ENCODE measurements at regions not wholly inside any gene's neighbourhood (a gene's known extent, or its start where the extent isn't known, plus 50 kb on each side); places are given as distances from the start of the nearest gene placed in this dataset.

DNA sequence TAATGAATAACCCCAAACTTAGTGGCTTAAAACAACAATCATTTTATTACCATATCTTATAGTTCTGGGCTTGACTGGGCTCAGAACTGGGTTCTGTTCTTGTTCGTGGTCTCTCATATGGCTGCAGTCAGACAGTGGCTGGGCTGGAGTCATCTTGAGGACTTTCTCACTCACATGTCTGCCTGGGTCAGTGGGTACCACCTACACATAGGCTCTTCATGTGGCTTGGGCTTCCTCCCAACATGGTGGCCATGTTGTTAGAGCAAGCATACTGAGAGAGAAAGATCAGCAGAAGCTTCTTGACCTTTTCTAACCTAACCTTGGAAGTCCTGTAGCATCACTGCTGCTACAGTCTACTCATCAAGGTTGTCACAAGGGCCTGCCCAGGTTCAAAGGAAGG, 158.6 kb upstream of the SDK2 start:
- Histone ChIP-seq H3K9me3 (ENCODE audit: low read depth, low read length) (no peaks in the 10 kb centered on the region), H3K9ac (ENCODE audit: insufficient read length) (no peak overlapping the region), H3K27ac (no peak overlapping the region), H3K36me3 (ENCODE audit: insufficient read depth, low read length) (no peaks in the 10 kb centered on the region), H3K4me3 (no peak overlapping the region)
- TF ChIP-seq FOXP2 (optimal IDR thresholded peaks at IDR 0.05; ENCODE audit: control extremely low read depth, extremely low read length, insufficient read depth) (no peak), POLR2AphosphoS5 (IDR thresholded peaks at IDR 0.05; ENCODE audit: borderline replicate concordance, low read depth, low read length) (no peak), EZH2 (IDR thresholded peaks at IDR 0.05) (no peak)
- no peak for DNase-seq (ENCODE audit: low read depth, low spot score)

DNA sequence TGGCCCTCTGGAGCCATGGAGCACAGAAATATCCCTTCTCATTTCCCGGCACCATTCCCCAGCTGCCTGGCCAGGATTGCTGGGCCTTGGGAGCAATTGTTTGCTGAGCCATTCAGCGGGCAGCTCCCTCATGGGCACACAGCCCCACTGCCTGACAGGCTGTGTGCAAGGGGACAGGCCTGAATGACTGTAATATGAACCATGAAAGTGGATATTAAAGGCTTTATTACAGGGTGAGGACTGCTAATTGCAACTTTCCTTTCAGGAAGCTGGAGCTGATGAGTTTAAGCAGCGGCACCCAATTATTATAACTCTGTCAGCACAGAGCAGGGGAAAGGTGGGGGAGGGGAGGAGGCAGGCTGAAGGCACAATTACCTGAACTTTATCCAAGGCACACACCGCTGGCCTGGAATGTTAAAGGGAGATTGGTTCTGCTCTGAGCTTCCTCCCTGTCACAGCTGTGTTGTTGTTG, 159.8 kb upstream of the SDK2 start:
- Histone ChIP-seq H3K27ac (no peak overlapping the region), H3K9ac (ENCODE audit: insufficient read length) (no peak overlapping the region), H3K9me3 (ENCODE audit: low read depth, low read length) (no peaks in the 10 kb centered on the region), H3K36me3 (ENCODE audit: insufficient read depth, low read length) (no peaks in the 10 kb centered on the region), H3K4me3 (no peak overlapping the region)
- DNase-seq (ENCODE audit: low read depth, low spot score): no peak
- no peak for TF ChIP-seq FOXP2 (optimal IDR thresholded peaks at IDR 0.05; ENCODE audit: control extremely low read depth, extremely low read length, insufficient read depth)
- no peak for TF ChIP-seq POLR2AphosphoS5 (IDR thresholded peaks at IDR 0.05; ENCODE audit: borderline replicate concordance, low read depth, low read length)
- TF ChIP-seq EZH2 (IDR thresholded peaks at IDR 0.05): no peak

DNA sequence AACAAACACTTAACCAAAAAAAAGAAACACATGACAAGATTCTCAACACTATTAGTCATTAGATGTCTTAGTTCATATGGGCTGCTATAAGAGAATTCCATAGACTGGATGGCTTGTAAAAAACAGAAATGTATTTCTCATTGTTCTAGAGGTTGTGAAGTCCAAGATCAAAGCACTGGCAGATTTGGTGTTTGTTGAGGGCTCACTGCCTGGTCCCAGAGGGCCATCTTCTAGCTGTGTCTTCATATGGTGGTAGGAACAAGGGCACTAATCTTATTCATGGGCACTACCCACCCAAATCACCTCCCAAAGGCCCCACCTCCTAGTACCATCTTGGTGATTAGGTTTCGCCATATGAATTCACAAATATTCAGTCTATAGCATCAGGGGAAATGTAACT, 162.5 kb upstream of the SDK2 start:
- Histone ChIP-seq H3K4me3 (no peak overlapping the region), H3K9ac (ENCODE audit: insufficient read length) (no peak overlapping the region), H3K27ac (no peak overlapping the region), H3K36me3 (ENCODE audit: insufficient read depth, low read length) (no peaks in the 10 kb centered on the region), H3K9me3 (ENCODE audit: low read depth, low read length) (no peaks in the 10 kb centered on the region)
- TF ChIP-seq POLR2AphosphoS5 (IDR thresholded peaks at IDR 0.05; ENCODE audit: borderline replicate concordance, low read depth, low read length) (no peak), EZH2 (IDR thresholded peaks at IDR 0.05) (no peak), FOXP2 (optimal IDR thresholded peaks at IDR 0.05; ENCODE audit: control extremely low read depth, extremely low read length, insufficient read depth) (no peak)
- DNase-seq (ENCODE audit: low read depth, low spot score): no peak

DNA sequence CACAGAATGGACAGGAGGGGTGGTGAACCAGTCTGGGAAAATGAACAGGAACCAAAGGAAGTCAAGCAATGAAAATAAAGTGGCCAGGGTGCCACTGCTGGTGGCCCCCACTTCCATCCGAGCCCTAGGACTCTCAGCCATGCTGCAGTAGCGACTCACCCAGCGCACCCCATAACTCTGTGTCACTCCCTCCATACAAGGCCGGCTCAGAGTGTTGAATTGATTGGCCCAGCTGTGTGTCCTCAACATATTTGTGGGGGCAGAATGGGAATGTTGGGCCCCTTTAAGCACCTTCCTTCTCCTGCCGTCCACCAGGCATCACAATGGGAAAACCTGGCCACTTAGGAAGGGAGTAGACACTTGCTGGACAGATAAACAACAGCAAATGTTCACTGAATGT, 169.0 kb upstream of the SDK2 start:
- Histone ChIP-seq H3K36me3 (ENCODE audit: insufficient read depth, low read length) (no peaks in the 10 kb centered on the region), H3K9ac (ENCODE audit: insufficient read length) (no peak overlapping the region)

DNA sequence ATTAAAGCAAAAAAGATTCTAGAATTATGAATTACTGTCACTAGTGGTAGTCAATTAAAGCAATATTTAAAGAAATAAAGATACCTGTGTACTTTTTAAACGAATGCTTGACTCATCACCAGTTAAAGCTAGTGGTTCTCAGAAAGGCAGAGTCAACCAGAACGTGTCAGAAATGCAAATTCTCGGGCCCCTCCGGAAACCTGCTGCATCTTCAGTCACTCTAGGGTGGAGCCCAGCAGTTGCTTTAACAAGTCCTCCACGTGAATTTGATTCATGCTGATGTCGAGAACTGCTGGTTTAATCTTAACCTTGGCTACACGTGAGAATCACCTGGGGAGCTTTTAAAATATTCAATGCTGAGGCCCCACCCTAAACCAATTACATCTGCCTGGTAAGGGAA, 169.8 kb upstream of the SDK2 start:
- H3K36me3 ChIP-seq (ENCODE audit: insufficient read depth, low read length): no peaks in the 10 kb centered on the region
- H3K27ac ChIP-seq: no peak overlapping the region
- DNase-seq (ENCODE audit: low read depth, low spot score): no peak
- no peak overlapping the region for H3K9ac ChIP-seq (ENCODE audit: insufficient read length)
- TF ChIP-seq POLR2AphosphoS5 (IDR thresholded peaks at IDR 0.05; ENCODE audit: borderline replicate concordance, low read depth, low read length) (no peak), EZH2 (IDR thresholded peaks at IDR 0.05) (no peak), FOXP2 (optimal IDR thresholded peaks at IDR 0.05; ENCODE audit: control extremely low read depth, extremely low read length, insufficient read depth) (no peak)
- H3K9me3 ChIP-seq (ENCODE audit: low read depth, low read length): no peaks in the 10 kb centered on the region
- no peak overlapping the region for H3K4me3 ChIP-seq

More for the DNA sequence above, 169.0 kb upstream of the SDK2 start:
- H3K9me3 ChIP-seq (ENCODE audit: low read depth, low read length): no peaks in the 10 kb centered on the region
- TF ChIP-seq POLR2AphosphoS5 (IDR thresholded peaks at IDR 0.05; ENCODE audit: borderline replicate concordance, low read depth, low read length) (no peak), FOXP2 (optimal IDR thresholded peaks at IDR 0.05; ENCODE audit: control extremely low read depth, extremely low read length, insufficient read depth) (no peak), EZH2 (IDR thresholded peaks at IDR 0.05) (no peak)
- H3K4me3 ChIP-seq: no peak overlapping the region
- no peak overlapping the region for H3K27ac ChIP-seq
- no peak for DNase-seq (ENCODE audit: low read depth, low spot score)

DNA sequence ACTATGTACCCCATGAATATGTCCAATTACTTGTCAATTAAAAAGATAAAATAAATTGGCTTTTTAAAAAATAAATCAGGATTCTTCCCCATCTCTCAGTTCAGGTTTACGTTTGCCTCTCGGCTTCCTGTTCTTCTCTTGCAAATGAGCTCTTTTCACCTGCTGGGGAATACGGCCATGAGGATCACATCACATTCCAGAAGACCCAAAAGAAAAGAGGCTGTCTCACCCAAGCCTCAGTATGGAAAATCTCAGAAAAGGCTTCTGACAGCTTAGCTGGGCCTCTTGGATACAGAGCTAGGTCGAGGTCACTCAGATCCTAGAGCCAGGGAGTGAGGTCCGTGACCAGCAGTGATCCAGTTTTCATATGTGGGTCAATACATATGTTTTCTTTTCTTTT, 171.2 kb upstream of the SDK2 start:
- DNase-seq (ENCODE audit: low read depth, low spot score): no peak
- no peak overlapping the region for H3K27ac ChIP-seq
- no peaks in the 10 kb centered on the region for H3K36me3 ChIP-seq (ENCODE audit: insufficient read depth, low read length)
- no peak overlapping the region for H3K4me3 ChIP-seq
- TF ChIP-seq EZH2 (IDR thresholded peaks at IDR 0.05) (no peak), POLR2AphosphoS5 (IDR thresholded peaks at IDR 0.05; ENCODE audit: borderline replicate concordance, low read depth, low read length) (no peak), FOXP2 (optimal IDR thresholded peaks at IDR 0.05; ENCODE audit: control extremely low read depth, extremely low read length, insufficient read depth) (no peak)
- no peak overlapping the region for H3K9ac ChIP-seq (ENCODE audit: insufficient read length)
- no peaks in the 10 kb centered on the region for H3K9me3 ChIP-seq (ENCODE audit: low read depth, low read length)

DNA sequence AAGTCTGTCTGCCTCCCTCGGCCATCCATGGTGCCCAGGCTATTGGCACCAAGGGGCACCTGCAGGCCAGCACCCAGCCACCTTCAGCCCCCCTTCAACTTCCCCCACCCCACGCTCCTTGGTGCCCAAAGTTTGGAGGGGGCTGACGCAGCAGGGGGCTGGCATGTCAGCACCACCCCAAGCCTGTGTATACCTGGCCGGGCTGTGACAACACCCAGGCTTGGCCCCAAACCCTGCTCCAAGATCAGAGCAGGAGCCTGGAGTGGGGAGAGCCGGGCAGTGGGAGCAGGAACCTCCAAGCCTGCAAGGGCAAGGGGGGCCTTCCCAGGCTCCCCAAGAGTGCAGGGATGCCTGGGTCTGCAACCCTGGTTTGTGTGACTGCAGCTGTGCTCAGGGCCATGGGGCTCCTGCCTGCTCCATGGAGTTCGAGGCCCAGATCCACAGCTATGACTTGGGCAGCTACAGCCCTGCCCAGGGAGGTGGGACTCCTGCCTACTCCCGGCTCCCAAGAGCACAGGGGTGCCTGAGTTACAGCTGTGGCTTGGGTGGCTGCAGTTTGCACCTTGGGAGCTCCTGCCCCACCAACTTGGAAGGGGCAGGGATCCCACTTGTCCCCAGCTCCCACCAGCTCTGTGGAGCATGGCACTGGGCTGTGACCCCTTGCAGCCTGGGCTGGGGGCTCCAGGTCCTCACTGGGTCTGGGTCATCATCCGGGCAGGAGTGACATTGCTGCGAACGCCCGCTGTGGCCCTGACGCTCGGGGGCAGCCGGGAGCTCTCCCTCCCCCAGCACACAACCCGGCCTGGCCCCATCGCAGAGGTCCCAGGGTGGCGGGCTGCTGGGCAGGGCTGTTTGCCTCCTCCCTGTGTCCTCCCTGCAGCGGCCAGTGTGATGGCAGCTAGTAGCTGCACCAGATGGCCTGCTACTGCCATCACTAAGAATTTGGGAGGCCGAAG, 175.5 kb upstream of the SDK2 start:
- Histone ChIP-seq H3K4me3 (no peak overlapping the region), H3K27ac (no peak overlapping the region), H3K36me3 (ENCODE audit: insufficient read depth, low read length) (no peaks in the 10 kb centered on the region), H3K9me3 (ENCODE audit: low read depth, low read length) (no peaks in the 10 kb centered on the region), H3K9ac (ENCODE audit: insufficient read length) (no peak overlapping the region)
- no peak for TF ChIP-seq EZH2 (IDR thresholded peaks at IDR 0.05)
- no peak for TF ChIP-seq POLR2AphosphoS5 (IDR thresholded peaks at IDR 0.05; ENCODE audit: borderline replicate concordance, low read depth, low read length)
- no peak for TF ChIP-seq FOXP2 (optimal IDR thresholded peaks at IDR 0.05; ENCODE audit: control extremely low read depth, extremely low read length, insufficient read depth)
- no peak for DNase-seq (ENCODE audit: low read depth, low spot score)

DNA sequence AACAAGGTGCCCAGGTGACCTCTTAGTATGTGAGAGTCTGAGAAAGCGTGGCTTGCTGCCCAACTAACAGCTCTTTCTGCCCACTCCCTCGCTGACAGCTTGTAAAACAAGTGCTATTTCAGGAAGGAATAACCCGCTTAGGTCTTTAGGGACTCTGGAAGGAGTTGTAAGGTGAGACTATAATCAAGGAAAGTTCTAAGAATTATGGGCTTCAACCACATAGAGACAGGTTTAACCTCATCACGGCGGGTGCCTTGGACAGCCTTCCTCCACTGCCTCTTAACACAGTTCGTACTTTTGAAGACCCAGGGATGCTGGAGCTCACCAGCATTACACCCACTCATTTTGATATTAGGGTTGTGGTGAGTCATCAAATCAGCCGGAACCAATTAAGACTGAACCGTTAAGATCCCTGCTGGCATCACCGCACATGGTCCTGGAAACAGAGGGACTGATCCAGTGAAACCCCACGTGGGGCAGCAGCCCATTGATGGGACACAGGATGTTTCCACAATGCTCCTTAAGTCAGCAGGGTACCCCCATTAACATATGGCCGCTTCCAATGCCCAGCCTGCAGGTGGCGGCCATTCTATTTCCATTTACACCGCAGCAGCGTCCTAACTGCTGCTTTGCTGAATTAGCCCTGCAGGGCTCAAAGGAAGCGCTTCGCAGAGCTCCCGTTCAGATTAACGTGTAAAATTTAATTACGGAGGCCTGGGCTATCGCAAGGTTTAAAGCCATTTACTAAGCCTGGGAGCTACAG, 176.6 kb upstream of the SDK2 start:
- Histone ChIP-seq H3K9ac (ENCODE audit: insufficient read length) (no peak overlapping the region), H3K27ac (no peak overlapping the region), H3K36me3 (ENCODE audit: insufficient read depth, low read length) (no peaks in the 10 kb centered on the region), H3K9me3 (ENCODE audit: low read depth, low read length) (no peaks in the 10 kb centered on the region), H3K4me3 (no peak overlapping the region)
- no peak for TF ChIP-seq EZH2 (IDR thresholded peaks at IDR 0.05)
- no peak for TF ChIP-seq POLR2AphosphoS5 (IDR thresholded peaks at IDR 0.05; ENCODE audit: borderline replicate concordance, low read depth, low read length)
- TF ChIP-seq FOXP2 (optimal IDR thresholded peaks at IDR 0.05; ENCODE audit: control extremely low read depth, extremely low read length, insufficient read depth): no peak
- no peak for DNase-seq (ENCODE audit: low read depth, low spot score)

All from SK-N-MC (cell line).